ENCODE measurements at regions not wholly inside any gene's neighbourhood (a gene's known extent, or its start where the extent isn't known, plus 50 kb on each side); places are given as distances from the start of the nearest gene placed in this dataset.
A peak's percentile ranks its signal among the peaks of the same experiment; 100 is the strongest.

DNA sequence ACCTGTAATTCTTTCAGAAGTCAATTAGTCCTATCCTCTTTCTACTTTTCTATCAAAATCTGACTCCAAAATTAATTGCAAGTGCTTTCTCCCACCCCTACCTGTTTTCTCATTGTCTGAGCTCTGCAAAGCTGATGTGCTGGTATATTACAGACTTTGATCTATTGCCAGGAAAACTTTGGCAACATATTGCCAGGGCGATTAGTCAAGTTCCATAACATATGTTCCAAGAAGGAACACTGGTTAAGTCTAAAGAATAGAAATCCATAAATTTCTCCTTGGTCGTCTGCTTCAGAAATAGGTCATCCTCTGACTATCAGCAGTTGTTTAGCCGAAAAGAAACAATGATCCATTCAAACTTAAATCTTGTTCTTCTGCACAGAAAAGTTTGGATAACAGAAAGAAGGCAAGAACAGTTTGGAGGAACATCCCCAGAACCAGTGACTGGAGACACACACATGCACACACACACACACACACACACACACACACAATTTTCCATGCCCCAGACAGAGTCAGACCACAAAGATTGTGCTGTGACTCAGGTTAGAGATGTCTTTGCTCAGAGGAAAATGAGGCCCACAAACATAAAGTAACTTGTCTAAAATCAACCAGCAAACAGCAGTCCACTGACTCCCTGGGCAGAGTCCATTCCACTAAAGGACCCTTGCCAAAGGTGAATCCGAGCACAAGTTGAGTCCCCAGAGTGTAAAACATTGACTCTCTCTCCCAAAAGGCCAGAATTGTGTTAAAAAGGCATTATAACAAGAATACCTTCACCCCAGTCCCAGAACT, 202.1 kb downstream of the DEPDC1B start (continued):
- TF ChIP-seq, protein P1, sequence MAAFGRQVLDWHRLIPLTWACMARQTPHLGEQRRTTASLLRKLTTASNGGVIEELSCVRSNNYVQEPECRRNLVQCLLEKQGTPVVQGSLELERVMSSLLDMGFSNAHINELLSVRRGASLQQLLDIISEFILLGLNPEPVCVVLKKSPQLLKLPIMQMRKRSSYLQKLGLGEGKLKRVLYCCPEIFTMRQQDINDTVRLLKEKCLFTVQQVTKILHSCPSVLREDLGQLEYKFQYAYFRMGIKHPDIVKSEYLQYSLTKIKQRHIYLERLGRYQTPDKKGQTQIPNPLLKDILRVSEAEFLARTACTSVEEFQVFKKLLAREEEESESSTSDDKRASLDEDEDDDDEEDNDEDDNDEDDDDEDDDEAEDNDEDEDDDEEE (CRISPR knock-in tag; IDR thresholded peaks at IDR 0.05): no peak
- TF ChIP-seq ASH2L (IDR thresholded peaks at IDR 0.05; ENCODE audit: insufficient read length, low read depth, low read length): peak; percentile 36
- TF ChIP-seq ZZZ3 (CRISPR knock-in tag; IDR thresholded peaks at IDR 0.05; ENCODE audit: borderline replicate concordance): no peak
- TF ChIP-seq MED1 (CRISPR knock-in tag; IDR thresholded peaks at IDR 0.05): peak; percentile 40; the same call in 1 of the 2 replicates
- TF ChIP-seq ZBTB7B (CRISPR knock-in tag; IDR thresholded peaks at IDR 0.05): no peak
- TF ChIP-seq, protein P2, sequence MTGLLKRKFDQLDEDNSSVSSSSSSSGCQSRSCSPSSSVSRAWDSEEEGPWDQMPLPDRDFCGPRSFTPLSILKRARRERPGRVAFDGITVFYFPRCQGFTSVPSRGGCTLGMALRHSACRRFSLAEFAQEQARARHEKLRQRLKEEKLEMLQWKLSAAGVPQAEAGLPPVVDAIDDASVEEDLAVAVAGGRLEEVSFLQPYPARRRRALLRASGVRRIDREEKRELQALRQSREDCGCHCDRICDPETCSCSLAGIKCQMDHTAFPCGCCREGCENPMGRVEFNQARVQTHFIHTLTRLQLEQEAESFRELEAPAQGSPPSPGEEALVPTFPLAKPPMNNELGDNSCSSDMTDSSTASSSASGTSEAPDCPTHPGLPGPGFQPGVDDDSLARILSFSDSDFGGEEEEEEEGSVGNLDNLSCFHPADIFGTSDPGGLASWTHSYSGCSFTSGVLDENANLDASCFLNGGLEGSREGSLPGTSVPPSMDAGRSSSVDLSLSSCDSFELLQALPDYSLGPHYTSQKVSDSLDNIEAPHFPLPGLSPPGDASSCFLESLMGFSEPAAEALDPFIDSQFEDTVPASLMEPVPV (CRISPR knock-in tag; IDR thresholded peaks at IDR 0.05): no peak
- peak; percentile 38; the same call in 1 of the 2 replicates for TF ChIP-seq CREM (IDR thresholded peaks at IDR 0.05)
- TF ChIP-seq CREM (CRISPR knock-in tag; IDR thresholded peaks at IDR 0.05): no peak
- TF ChIP-seq, protein P3, sequence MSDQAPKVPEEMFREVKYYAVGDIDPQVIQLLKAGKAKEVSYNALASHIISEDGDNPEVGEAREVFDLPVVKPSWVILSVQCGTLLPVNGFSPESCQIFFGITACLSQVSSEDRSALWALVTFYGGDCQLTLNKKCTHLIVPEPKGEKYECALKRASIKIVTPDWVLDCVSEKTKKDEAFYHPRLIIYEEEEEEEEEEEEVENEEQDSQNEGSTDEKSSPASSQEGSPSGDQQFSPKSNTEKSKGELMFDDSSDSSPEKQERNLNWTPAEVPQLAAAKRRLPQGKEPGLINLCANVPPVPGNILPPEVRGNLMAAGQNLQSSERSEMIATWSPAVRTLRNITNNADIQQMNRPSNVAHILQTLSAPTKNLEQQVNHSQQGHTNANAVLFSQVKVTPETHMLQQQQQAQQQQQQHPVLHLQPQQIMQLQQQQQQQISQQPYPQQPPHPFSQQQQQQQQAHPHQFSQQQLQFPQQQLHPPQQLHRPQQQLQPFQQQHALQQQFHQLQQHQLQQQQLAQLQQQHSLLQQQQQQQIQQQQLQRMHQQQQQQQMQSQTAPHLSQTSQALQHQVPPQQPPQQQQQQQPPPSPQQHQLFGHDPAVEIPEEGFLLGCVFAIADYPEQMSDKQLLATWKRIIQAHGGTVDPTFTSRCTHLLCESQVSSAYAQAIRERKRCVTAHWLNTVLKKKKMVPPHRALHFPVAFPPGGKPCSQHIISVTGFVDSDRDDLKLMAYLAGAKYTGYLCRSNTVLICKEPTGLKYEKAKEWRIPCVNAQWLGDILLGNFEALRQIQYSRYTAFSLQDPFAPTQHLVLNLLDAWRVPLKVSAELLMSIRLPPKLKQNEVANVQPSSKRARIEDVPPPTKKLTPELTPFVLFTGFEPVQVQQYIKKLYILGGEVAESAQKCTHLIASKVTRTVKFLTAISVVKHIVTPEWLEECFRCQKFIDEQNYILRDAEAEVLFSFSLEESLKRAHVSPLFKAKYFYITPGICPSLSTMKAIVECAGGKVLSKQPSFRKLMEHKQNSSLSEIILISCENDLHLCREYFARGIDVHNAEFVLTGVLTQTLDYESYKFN (CRISPR knock-in tag; conservative IDR thresholded peaks at IDR 0.05): peak; percentile 45
- no peak for TF ChIP-seq ZNF124 (CRISPR knock-in tag; IDR thresholded peaks at IDR 0.05)
- TF ChIP-seq, protein P4, sequence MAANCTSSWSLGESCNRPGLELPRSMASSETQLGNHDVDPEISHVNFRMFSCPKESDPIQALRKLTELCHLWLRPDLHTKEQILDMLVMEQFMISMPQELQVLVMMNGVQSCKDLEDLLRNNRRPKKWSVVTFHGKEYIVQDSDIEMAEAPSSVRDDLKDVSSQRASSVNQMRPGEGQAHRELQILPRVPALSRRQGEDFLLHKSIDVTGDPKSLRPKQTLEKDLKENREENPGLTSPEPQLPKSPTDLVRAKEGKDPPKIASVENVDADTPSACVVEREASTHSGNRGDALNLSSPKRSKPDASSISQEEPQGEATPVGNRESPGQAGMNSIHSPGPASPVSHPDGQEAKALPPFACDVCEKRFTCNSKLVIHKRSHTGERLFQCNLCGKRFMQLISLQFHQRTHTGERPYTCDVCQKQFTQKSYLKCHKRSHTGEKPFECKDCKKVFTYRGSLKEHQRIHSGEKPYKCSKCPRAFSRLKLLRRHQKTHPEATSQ (CRISPR knock-in tag; IDR thresholded peaks at IDR 0.05; ENCODE audit: borderline replicate concordance): 0 out of 2 replicates have a peak, but pooled peaks have one; percentile 35
- TF ChIP-seq SOX13 (IDR thresholded peaks at IDR 0.05): 0 out of 2 replicates have a peak, but pooled peaks have one; percentile 38
- no peak for TF ChIP-seq SOX13 (CRISPR knock-in tag; conservative IDR thresholded peaks at IDR 0.05 in 1 of 2, IDR thresholded peaks at IDR 0.05 in 1 of 2)
- TF ChIP-seq ATM (IDR thresholded peaks at IDR 0.05; ENCODE audit: borderline replicate concordance): no peak
- TF ChIP-seq, protein P5, sequence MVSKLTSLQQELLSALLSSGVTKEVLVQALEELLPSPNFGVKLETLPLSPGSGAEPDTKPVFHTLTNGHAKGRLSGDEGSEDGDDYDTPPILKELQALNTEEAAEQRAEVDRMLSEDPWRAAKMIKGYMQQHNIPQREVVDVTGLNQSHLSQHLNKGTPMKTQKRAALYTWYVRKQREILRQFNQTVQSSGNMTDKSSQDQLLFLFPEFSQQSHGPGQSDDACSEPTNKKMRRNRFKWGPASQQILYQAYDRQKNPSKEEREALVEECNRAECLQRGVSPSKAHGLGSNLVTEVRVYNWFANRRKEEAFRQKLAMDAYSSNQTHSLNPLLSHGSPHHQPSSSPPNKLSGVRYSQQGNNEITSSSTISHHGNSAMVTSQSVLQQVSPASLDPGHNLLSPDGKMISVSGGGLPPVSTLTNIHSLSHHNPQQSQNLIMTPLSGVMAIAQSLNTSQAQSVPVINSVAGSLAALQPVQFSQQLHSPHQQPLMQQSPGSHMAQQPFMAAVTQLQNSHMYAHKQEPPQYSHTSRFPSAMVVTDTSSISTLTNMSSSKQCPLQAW (CRISPR knock-in tag; IDR thresholded peaks at IDR 0.05): 0 out of 2 replicates have a peak, but pooled peaks have one; percentile 20
- no peak for TF ChIP-seq ZNF83 (CRISPR knock-in tag; IDR thresholded peaks at IDR 0.05; ENCODE audit: borderline replicate concordance)
